ENCODE measurements at regions not wholly inside any gene's neighbourhood (a gene's known extent, or its start where the extent isn't known, plus 50 kb on each side); places are given as distances from the start of the nearest gene placed in this dataset.

GRCh38 chr12:127355061-127355841 is 911.7 kb upstream of the TMEM132C start:
- Histone ChIP-seq H3K9ac (ENCODE audit: low read depth in 1 of 3, low read length in 3 of 3) (no peak overlapping the region), H3K27ac (ENCODE audit: low read depth, low read length) (no peak overlapping the region), H3K4me1 (ENCODE audit: control insufficient read depth in 3 of 3, insufficient read depth in 3 of 3, low read length in 3 of 3) (no peaks in the 10 kb centered on the region), H3K4me3 (ENCODE audit: low read length in 3 of 3) (no peak overlapping the region), H3K9me3 (ENCODE audit: control insufficient read depth in 3 of 3, low read length in 3 of 3) (no peaks in the 10 kb centered on the region), H3K27me3 (ENCODE audit: control insufficient read depth in 3 of 3, insufficient read depth in 3 of 3, low read length in 3 of 3) (no peaks in the 10 kb centered on the region), H3K36me3 (ENCODE audit: control insufficient read depth in 3 of 3, insufficient read depth in 3 of 3, low read length in 3 of 3) (no peaks in the 10 kb centered on the region)

DNA sequence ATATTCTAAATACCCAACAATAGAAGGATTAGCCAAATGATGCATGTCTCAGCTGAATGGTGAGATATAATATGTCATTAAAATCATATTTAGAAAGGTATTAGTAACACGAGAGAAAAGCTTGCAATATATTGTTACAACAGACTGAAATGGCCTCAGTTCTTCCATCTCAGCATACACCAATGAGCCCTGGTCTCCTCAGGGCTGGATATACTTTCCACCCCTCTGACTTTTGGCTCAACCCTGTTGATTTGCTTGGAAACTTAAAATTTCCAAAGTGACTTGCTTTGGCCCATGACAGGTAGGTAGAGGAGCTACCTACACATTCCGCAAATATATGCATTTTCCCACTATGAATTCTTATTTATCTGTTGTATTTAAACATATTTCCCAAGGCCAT is 908.1 kb upstream of the TMEM132C start:
- H3K4me3 ChIP-seq (ENCODE audit: low read length in 3 of 3) = no peak overlapping the region
- no peaks in the 10 kb centered on the region for H3K9me3 ChIP-seq (ENCODE audit: control insufficient read depth in 3 of 3, low read length in 3 of 3)
- H3K27me3 ChIP-seq (ENCODE audit: control insufficient read depth in 3 of 3, insufficient read depth in 3 of 3, low read length in 3 of 3) = no peaks in the 10 kb centered on the region
- no peaks in the 10 kb centered on the region for H3K36me3 ChIP-seq (ENCODE audit: control insufficient read depth in 3 of 3, insufficient read depth in 3 of 3, low read length in 3 of 3)
- H3K4me1 ChIP-seq (ENCODE audit: control insufficient read depth in 3 of 3, insufficient read depth in 3 of 3, low read length in 3 of 3) = no peaks in the 10 kb centered on the region
- H3K27ac ChIP-seq (ENCODE audit: low read depth, low read length) = no peak overlapping the region
- H3K9ac ChIP-seq (ENCODE audit: low read depth in 1 of 3, low read length in 3 of 3) = no peak overlapping the region

DNA sequence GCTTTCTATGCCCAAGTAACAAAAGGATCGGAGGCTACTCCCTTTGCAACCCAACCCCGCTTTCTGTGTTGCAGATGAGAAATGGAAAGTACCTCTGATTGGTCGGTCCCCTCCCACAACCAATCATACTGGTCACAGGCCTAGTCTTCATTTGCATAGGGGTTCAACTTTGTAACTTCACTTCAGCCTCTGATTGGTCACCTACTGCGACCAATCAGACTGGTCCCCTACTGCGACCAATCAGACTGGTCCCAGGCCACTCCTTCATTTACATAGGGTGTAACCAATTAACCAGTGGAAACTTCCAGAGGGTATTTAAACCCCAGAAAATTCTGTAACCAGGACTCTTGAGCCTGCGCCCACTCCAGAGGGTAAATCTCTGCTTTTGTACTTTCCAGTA is 906.4 kb upstream of the TMEM132C start:
- Histone ChIP-seq H3K4me3 (ENCODE audit: low read length in 3 of 3) (no peak overlapping the region), H3K4me1 (ENCODE audit: control insufficient read depth in 3 of 3, insufficient read depth in 3 of 3, low read length in 3 of 3) (no peaks in the 10 kb centered on the region), H3K27me3 (ENCODE audit: control insufficient read depth in 3 of 3, insufficient read depth in 3 of 3, low read length in 3 of 3) (no peaks in the 10 kb centered on the region), H3K27ac (ENCODE audit: low read depth, low read length) (no peak overlapping the region), H3K9me3 (ENCODE audit: control insufficient read depth in 3 of 3, low read length in 3 of 3) (no peaks in the 10 kb centered on the region), H3K9ac (ENCODE audit: low read depth in 1 of 3, low read length in 3 of 3) (no peak overlapping the region), H3K36me3 (ENCODE audit: control insufficient read depth in 3 of 3, insufficient read depth in 3 of 3, low read length in 3 of 3) (no peaks in the 10 kb centered on the region)

DNA sequence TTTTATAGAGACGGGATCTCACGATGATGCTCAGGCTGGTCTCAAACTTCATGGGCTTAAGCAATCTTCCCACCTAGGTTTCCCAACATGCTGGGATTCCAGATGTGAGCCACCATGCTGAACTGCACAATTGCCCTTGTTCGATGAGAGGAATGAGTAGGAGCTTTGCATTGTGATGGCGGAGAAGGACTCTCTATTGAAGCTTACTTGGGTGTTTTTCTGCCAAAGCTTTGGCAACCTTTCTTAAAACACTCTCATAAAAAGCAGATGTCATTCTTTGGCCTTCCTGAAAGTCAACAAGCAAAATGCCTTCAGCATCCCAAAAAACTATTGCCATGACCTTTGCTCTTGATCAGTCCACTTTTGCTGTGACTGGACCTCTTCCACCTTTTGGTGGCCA is 904.8 kb upstream of the TMEM132C start:
- no peaks in the 10 kb centered on the region for H3K4me1 ChIP-seq (ENCODE audit: control insufficient read depth in 3 of 3, insufficient read depth in 3 of 3, low read length in 3 of 3)
- no peaks in the 10 kb centered on the region for H3K27me3 ChIP-seq (ENCODE audit: control insufficient read depth in 3 of 3, insufficient read depth in 3 of 3, low read length in 3 of 3)
- no peak overlapping the region for H3K9ac ChIP-seq (ENCODE audit: low read depth in 1 of 3, low read length in 3 of 3)
- peaks cover 2 to 3% (median 2%) of the 10 kb centered on the region in 3 donors for H3K9me3 ChIP-seq (ENCODE audit: control insufficient read depth in 3 of 3, low read length in 3 of 3)
- no peak overlapping the region for H3K4me3 ChIP-seq (ENCODE audit: low read length in 3 of 3)
- no peak overlapping the region for H3K27ac ChIP-seq (ENCODE audit: low read depth, low read length)
- H3K36me3 ChIP-seq (ENCODE audit: control insufficient read depth in 3 of 3, insufficient read depth in 3 of 3, low read length in 3 of 3) = no peaks in the 10 kb centered on the region

DNA sequence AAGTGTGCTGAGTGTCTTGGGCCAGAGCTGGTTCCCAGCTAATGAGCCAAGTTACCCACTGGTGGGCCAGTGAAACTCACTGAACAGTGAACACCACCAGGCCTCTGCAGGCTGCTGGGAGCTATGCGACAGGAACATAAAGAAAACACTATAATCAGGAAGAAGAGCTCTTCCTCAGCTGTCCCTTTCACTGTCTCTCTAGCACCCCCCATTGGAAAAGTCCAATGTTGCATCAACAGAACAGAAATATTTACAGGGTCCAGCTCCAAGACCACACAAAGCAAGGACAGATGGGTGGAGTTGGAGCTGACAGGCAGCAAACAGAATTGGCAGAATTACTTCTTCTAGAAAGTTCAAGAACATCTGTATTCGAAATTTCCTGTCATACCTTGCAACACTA is 903.6 kb upstream of the TMEM132C start:
- Histone ChIP-seq H3K36me3 (ENCODE audit: control insufficient read depth in 3 of 3, insufficient read depth in 3 of 3, low read length in 3 of 3) (no peaks in the 10 kb centered on the region), H3K4me3 (ENCODE audit: low read length in 3 of 3) (no peak overlapping the region), H3K27ac (ENCODE audit: low read depth, low read length) (no peak overlapping the region), H3K27me3 (ENCODE audit: control insufficient read depth in 3 of 3, insufficient read depth in 3 of 3, low read length in 3 of 3) (no peaks in the 10 kb centered on the region), H3K9ac (ENCODE audit: low read depth in 1 of 3, low read length in 3 of 3) (no peak overlapping the region), H3K4me1 (ENCODE audit: control insufficient read depth in 3 of 3, insufficient read depth in 3 of 3, low read length in 3 of 3) (no peaks in the 10 kb centered on the region), H3K9me3 (ENCODE audit: control insufficient read depth in 3 of 3, low read length in 3 of 3) (peaks cover 2 to 3% (median 2%) of the 10 kb centered on the region in 3 donors)

DNA sequence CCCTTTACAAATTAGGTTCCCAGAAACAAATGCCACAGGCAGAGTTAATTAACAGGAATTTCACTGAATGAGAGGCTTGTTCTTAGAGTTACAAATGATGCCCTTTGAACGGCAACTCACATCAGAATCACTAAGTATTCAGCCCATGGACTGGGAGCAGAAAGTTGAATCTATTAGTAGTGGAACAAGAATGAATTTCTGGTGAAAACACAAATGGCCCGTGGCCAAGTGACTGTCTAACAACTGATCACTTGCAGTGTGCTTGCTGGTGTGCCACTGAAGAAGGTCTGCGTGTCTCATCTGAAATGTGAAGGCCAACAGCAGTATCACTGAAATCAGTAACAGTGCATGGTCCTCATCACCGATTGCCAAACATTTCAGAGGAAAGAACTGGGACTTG is 893.4 kb upstream of the TMEM132C start:
- no peak overlapping the region for H3K9ac ChIP-seq (ENCODE audit: low read depth in 1 of 3, low read length in 3 of 3)
- H3K27me3 ChIP-seq (ENCODE audit: control insufficient read depth in 3 of 3, insufficient read depth in 3 of 3, low read length in 3 of 3) = no peaks in the 10 kb centered on the region
- H3K4me1 ChIP-seq (ENCODE audit: control insufficient read depth in 3 of 3, insufficient read depth in 3 of 3, low read length in 3 of 3) = no peaks in the 10 kb centered on the region
- no peaks in the 10 kb centered on the region for H3K36me3 ChIP-seq (ENCODE audit: control insufficient read depth in 3 of 3, insufficient read depth in 3 of 3, low read length in 3 of 3)
- H3K9me3 ChIP-seq (ENCODE audit: control insufficient read depth in 3 of 3, low read length in 3 of 3) = peaks cover 0 to 3% (median 0%) of the 10 kb centered on the region in 3 donors
- no peak overlapping the region for H3K4me3 ChIP-seq (ENCODE audit: low read length in 3 of 3)
- no peak overlapping the region for H3K27ac ChIP-seq (ENCODE audit: low read depth, low read length)

- no peaks in the 10 kb centered on the region for H3K27me3 ChIP-seq (ENCODE audit: control insufficient read depth in 3 of 3, insufficient read depth in 3 of 3, low read length in 3 of 3)
- H3K9me3 ChIP-seq (ENCODE audit: control insufficient read depth in 3 of 3, low read length in 3 of 3) = peaks cover 0 to 3% (median 0%) of the 10 kb centered on the region in 3 donors
- H3K27ac ChIP-seq (ENCODE audit: low read depth, low read length) = no peak overlapping the region
- no peaks in the 10 kb centered on the region for H3K4me1 ChIP-seq (ENCODE audit: control insufficient read depth in 3 of 3, insufficient read depth in 3 of 3, low read length in 3 of 3)
- H3K36me3 ChIP-seq (ENCODE audit: control insufficient read depth in 3 of 3, insufficient read depth in 3 of 3, low read length in 3 of 3) = no peaks in the 10 kb centered on the region
- H3K9ac ChIP-seq (ENCODE audit: low read depth in 1 of 3, low read length in 3 of 3) = no peak overlapping the region
- no peak overlapping the region for H3K4me3 ChIP-seq (ENCODE audit: low read length in 3 of 3)
Observed at GRCh38 chr12:127374447-127374846, 892.5 kb upstream of the TMEM132C start.

DNA sequence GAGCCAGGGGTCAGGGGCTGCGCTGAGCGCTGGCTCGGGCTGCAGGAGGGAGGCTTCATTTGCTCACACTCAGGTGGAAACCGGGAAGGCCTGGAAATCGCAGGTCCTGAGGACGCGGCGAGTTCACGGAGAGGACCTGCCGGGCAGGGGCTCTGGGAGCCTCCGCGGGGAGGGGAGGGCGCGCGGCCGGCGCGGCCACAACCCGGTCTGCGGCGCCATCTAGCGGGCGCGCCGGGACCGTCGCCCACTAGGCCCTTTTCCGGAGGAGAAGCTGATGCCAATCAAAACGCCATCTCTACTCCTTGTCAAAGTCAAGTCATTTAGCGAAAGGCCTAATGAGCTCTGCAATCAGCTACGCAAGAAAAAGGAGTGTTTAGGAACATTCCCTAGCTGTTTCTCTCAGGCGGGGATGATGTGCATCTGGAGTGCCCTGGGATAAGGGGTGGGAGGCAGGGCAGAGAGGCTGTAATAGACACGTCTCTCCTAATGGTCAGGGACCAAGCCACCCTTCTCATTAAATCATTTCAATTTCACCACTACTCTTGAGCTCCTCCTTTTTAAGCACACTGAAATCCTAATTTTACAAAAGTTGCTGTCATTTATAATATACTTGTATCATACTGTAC is 885.8 kb upstream of the TMEM132C start:
- H3K9me3 ChIP-seq (ENCODE audit: control insufficient read depth in 3 of 3, low read length in 3 of 3) = peaks cover 0 to 3% (median 0%) of the 10 kb centered on the region in 3 donors
- no peaks in the 10 kb centered on the region for H3K36me3 ChIP-seq (ENCODE audit: control insufficient read depth in 3 of 3, insufficient read depth in 3 of 3, low read length in 3 of 3)
- no peak overlapping the region for H3K4me3 ChIP-seq (ENCODE audit: low read length in 3 of 3)
- H3K27ac ChIP-seq (ENCODE audit: low read depth, low read length) = no peak overlapping the region
- no peaks in the 10 kb centered on the region for H3K4me1 ChIP-seq (ENCODE audit: control insufficient read depth in 3 of 3, insufficient read depth in 3 of 3, low read length in 3 of 3)
- peaks cover 0 to 7% (median 4%) of the 10 kb centered on the region in 3 donors for H3K27me3 ChIP-seq (ENCODE audit: control insufficient read depth in 3 of 3, insufficient read depth in 3 of 3, low read length in 3 of 3)
- no peak overlapping the region for H3K9ac ChIP-seq (ENCODE audit: low read depth in 1 of 3, low read length in 3 of 3)

GRCh38 chr12:127381681-127382080 is 885.3 kb upstream of the TMEM132C start:
- no peak overlapping the region for H3K27ac ChIP-seq (ENCODE audit: low read depth, low read length)
- no peaks in the 10 kb centered on the region for H3K36me3 ChIP-seq (ENCODE audit: control insufficient read depth in 3 of 3, insufficient read depth in 3 of 3, low read length in 3 of 3)
- no peak overlapping the region for H3K9ac ChIP-seq (ENCODE audit: low read depth in 1 of 3, low read length in 3 of 3)
- H3K27me3 ChIP-seq (ENCODE audit: control insufficient read depth in 3 of 3, insufficient read depth in 3 of 3, low read length in 3 of 3) = peaks cover 0 to 7% (median 4%) of the 10 kb centered on the region in 3 donors
- H3K9me3 ChIP-seq (ENCODE audit: control insufficient read depth in 3 of 3, low read length in 3 of 3) = peaks cover 0 to 3% (median 0%) of the 10 kb centered on the region in 3 donors
- H3K4me1 ChIP-seq (ENCODE audit: control insufficient read depth in 3 of 3, insufficient read depth in 3 of 3, low read length in 3 of 3) = no peaks in the 10 kb centered on the region
- no peak overlapping the region for H3K4me3 ChIP-seq (ENCODE audit: low read length in 3 of 3)

- Histone ChIP-seq H3K9ac (ENCODE audit: low read depth in 1 of 3, low read length in 3 of 3) (no peak overlapping the region), H3K27ac (ENCODE audit: low read depth, low read length) (no peak overlapping the region), H3K9me3 (ENCODE audit: control insufficient read depth in 3 of 3, low read length in 3 of 3) (no peaks in the 10 kb centered on the region), H3K4me3 (ENCODE audit: low read length in 3 of 3) (no peak overlapping the region), H3K4me1 (ENCODE audit: control insufficient read depth in 3 of 3, insufficient read depth in 3 of 3, low read length in 3 of 3) (no peaks in the 10 kb centered on the region), H3K27me3 (ENCODE audit: control insufficient read depth in 3 of 3, insufficient read depth in 3 of 3, low read length in 3 of 3) (peaks cover 0 to 7% (median 6%) of the 10 kb centered on the region in 3 donors), H3K36me3 (ENCODE audit: control insufficient read depth in 3 of 3, insufficient read depth in 3 of 3, low read length in 3 of 3) (no peaks in the 10 kb centered on the region)
Observed at GRCh38 chr12:127383281-127383680, 883.7 kb upstream of the TMEM132C start.

Data from skeletal muscle tissue (tissue), 3 donors.